ENCODE measurements at regions not wholly inside any gene's neighbourhood (a gene's known extent, or its start where the extent isn't known, plus 50 kb on each side); places are given as distances from the start of the nearest gene placed in this dataset.

DNA sequence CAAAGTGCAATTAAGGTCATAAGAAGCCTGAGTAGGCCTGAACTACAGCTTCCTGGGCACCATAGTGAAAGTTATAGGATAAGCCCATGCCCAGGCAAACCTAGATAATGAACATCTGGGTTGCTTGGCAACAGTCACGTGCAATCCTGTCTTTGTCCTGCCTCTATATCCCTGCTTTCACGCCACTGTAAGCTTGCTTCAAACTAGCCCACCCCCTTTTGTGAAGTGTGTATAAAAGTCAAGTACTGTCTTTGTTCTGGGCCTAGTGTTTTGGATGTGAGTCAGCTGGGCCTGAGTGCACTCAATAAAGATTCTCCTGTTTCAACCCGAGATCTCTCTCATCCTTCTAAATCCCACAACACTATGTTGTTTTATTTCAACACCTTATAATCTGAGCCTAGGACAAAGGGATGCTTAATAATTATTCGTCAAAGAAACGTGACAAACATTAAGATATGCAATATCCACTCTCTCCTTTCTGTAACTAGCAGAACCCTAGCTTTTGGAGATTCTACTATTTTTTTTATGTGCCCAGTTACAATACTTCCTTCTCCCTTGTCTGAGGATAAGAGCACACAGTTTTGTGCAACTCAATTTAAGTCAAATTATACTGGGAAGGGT is 927.8 kb downstream of the SUCLG1 start:
- no peak for DNase-seq
- H3K4me3 ChIP-seq (ENCODE audit: low read length) = no peak overlapping the region
- H3K4me1 ChIP-seq (ENCODE audit: control insufficient read depth, insufficient read depth, low read length) = no peaks in the 10 kb centered on the region
- H3K9me3 ChIP-seq (replicated peaks; ENCODE audit: control insufficient read depth, low read depth, low read length) = no peaks in the 10 kb centered on the region
- no peaks in the 10 kb centered on the region for H3K36me3 ChIP-seq (ENCODE audit: control insufficient read depth, insufficient read depth, low read length)
- H3K27me3 ChIP-seq (ENCODE audit: control insufficient read depth, insufficient read depth, low read length) = no peaks in the 10 kb centered on the region
- no CpG with 5 or more reads among the region's 5 CpGs for WGBS (ENCODE audit: insufficient coverage)
- H3K27ac ChIP-seq (ENCODE audit: low read length) = no peak overlapping the region

DNA sequence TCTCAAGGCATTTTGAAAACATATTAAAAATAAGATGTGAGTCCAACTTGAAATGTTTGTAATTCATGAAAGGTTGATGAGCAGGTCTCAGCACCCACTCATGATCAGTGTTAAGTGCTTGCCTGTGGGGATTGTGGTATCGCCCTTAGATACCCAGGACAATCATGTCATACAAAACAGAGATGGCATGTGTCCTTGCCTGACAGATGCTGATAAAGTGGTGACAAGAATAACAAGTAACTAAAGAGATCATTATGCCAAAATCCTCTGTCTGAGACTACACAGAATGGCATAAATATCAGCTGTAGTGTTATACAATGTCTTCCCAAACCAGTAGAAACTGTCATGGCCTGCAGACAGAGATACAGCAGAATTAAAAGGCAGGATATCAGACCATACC is 930.3 kb downstream of the SUCLG1 start:
- H3K4me1 ChIP-seq (ENCODE audit: control insufficient read depth, insufficient read depth, low read length) = no peaks in the 10 kb centered on the region
- no peaks in the 10 kb centered on the region for H3K27me3 ChIP-seq (ENCODE audit: control insufficient read depth, insufficient read depth, low read length)
- WGBS (ENCODE audit: insufficient coverage) = no CpG with 5 or more reads among the region's 1 CpG
- H3K9me3 ChIP-seq (replicated peaks; ENCODE audit: control insufficient read depth, low read depth, low read length) = no peaks in the 10 kb centered on the region
- H3K36me3 ChIP-seq (ENCODE audit: control insufficient read depth, insufficient read depth, low read length) = no peaks in the 10 kb centered on the region
- no peak overlapping the region for H3K4me3 ChIP-seq (ENCODE audit: low read length)
- no peak overlapping the region for H3K27ac ChIP-seq (ENCODE audit: low read length)
- DNase-seq = no peak

DNA sequence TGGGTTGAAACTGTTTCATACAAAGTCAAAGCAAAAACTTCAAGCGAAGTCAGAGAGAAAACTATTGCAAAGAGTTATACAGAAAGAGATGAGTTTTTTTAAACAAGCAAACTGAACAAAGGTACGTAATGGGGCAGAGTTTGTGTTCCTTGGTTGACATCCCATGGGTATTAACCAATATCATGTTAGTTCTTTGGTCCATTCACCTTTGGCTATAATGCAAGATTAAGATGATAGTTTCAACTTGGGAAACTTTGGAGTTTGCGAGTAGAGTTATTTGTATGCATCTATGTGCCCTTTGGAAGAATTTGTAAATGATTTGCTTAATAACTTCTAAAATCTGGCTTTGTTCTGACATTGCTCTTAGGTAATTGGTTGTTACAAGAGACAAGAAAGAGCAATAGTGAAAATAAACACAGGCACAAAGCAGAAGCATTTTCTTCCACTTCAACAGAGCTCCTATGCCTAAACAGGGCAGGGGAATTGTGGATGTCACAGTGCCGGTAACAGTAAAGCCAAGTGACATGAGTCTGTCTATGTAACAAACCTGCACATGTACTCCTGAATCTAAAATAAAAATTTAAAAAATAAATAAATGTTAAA is 936.1 kb downstream of the SUCLG1 start:
- Histone ChIP-seq H3K4me3 (ENCODE audit: low read length) (no peak overlapping the region), H3K9me3 (replicated peaks; ENCODE audit: control insufficient read depth, low read depth, low read length) (no peaks in the 10 kb centered on the region), H3K36me3 (ENCODE audit: control insufficient read depth, insufficient read depth, low read length) (no peaks in the 10 kb centered on the region), H3K4me1 (ENCODE audit: control insufficient read depth, insufficient read depth, low read length) (no peaks in the 10 kb centered on the region), H3K27ac (ENCODE audit: low read length) (no peak overlapping the region), H3K27me3 (ENCODE audit: control insufficient read depth, insufficient read depth, low read length) (no peaks in the 10 kb centered on the region)
- DNase-seq = no peak
- WGBS (ENCODE audit: insufficient coverage) = 100% methylated on average over 2 of the region's 4 CpGs

DNA sequence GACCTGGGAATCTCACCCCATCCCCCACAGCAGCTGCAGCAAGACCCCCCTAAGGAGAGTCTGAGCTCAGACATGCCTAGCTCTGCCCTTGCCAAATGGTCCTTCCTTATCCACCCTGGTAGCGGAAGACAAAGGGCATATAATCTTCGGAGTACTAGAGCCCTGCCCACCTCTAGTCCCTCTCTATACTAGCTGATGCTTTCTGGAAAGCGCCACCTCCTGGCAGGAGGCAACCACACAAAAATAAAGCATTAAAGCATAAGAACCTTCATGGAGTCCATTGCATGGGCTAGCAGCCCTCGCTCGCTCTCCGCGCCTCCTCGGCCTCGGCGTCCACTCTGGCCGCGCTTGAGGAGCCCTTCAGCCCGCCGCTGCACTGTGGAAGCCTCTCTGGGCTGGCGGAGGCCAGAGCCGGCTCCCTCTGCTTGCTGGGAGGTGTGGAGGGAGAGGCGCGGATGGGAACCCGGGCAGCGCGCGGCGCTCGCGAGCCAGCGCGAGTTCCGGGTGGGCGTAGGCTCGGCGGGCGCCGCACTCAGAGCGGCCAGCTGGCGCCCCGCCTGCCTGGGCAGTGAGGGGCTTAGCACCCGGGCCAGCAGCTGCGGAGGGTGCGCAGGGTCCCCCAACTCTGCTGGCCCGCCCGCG is 941.2 kb downstream of the SUCLG1 start:
- no peaks in the 10 kb centered on the region for H3K9me3 ChIP-seq (replicated peaks; ENCODE audit: control insufficient read depth, low read depth, low read length)
- WGBS (ENCODE audit: insufficient coverage) = 98% methylated on average over 39 of the region's 42 CpGs
- H3K27me3 ChIP-seq (ENCODE audit: control insufficient read depth, insufficient read depth, low read length) = no peaks in the 10 kb centered on the region
- DNase-seq = no peak
- no peak overlapping the region for H3K27ac ChIP-seq (ENCODE audit: low read length)
- H3K36me3 ChIP-seq (ENCODE audit: control insufficient read depth, insufficient read depth, low read length) = no peaks in the 10 kb centered on the region
- no peaks in the 10 kb centered on the region for H3K4me1 ChIP-seq (ENCODE audit: control insufficient read depth, insufficient read depth, low read length)
- no peak overlapping the region for H3K4me3 ChIP-seq (ENCODE audit: low read length)

DNA sequence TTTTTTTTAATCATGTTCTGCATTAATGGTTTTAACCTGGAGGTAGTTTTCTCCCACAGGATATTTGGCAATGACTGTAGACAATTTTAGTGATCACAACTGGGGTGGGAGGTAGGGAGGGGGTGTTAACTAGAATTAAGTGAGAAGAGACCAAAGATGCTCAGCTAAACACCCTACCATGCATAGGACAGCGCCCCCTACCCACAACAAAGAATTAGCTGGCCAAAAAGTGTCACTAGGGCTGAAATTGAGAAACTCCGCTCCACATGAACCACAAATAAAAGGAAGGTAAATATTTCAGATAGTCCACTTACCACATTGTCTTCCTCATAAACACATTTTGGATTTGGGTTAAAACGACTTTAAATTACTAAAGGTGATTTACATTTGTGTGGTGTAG is 942.6 kb downstream of the SUCLG1 start:
- H3K27me3 ChIP-seq (ENCODE audit: control insufficient read depth, insufficient read depth, low read length) = no peaks in the 10 kb centered on the region
- no peaks in the 10 kb centered on the region for H3K4me1 ChIP-seq (ENCODE audit: control insufficient read depth, insufficient read depth, low read length)
- H3K36me3 ChIP-seq (ENCODE audit: control insufficient read depth, insufficient read depth, low read length) = no peaks in the 10 kb centered on the region
- no CpG with 5 or more reads among the region's 3 CpGs for WGBS (ENCODE audit: insufficient coverage)
- no peak for DNase-seq
- no peaks in the 10 kb centered on the region for H3K9me3 ChIP-seq (replicated peaks; ENCODE audit: control insufficient read depth, low read depth, low read length)
- no peak overlapping the region for H3K27ac ChIP-seq (ENCODE audit: low read length)
- no peak overlapping the region for H3K4me3 ChIP-seq (ENCODE audit: low read length)

DNA sequence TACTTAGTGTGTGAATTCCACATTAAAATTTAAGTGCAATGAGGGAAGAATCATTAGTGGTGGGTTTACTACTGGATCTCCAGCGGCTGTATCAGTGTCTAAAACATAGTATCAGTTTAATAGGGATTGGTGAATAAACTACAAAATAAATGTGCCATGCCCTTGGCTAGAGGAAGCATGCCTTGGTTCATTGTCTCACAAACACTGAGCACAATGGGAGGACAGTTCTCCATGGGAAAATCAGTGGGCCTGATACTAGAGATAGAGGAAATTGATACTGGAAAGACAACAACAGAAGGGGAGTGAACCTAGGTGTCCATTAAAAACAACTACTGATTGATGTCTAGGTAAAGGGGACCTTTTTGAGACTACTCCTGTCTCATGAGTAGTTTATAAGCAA is 971.6 kb downstream of the SUCLG1 start:
- no peaks in the 10 kb centered on the region for H3K9me3 ChIP-seq (replicated peaks; ENCODE audit: control insufficient read depth, low read depth, low read length)
- H3K36me3 ChIP-seq (ENCODE audit: control insufficient read depth, insufficient read depth, low read length) = no peaks in the 10 kb centered on the region
- H3K4me3 ChIP-seq (ENCODE audit: low read length) = no peak overlapping the region
- WGBS (ENCODE audit: insufficient coverage) = no CpG with 5 or more reads among the region's 1 CpG
- H3K27ac ChIP-seq (ENCODE audit: low read length) = no peak overlapping the region
- no peaks in the 10 kb centered on the region for H3K27me3 ChIP-seq (ENCODE audit: control insufficient read depth, insufficient read depth, low read length)
- H3K4me1 ChIP-seq (ENCODE audit: control insufficient read depth, insufficient read depth, low read length) = no peaks in the 10 kb centered on the region
- no peak for DNase-seq

DNA sequence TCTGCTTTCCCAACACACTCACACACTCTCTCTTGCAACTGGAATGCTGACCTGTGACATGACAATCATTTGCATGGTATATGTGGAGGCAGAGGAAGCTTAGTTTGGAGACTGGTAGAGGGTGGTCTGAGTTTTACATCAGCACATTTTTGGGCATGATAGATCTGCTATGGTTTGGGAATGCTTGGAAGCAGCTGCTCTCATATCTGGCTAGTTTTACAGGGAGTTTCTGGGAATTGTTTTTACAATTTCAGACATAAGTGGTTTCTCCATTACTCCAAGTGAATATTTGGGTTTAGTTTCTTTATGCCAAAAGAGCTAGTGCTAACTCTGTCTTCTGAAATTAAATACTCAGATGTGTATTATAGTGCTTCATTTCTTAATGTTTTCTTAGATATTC is 977.6 kb downstream of the SUCLG1 start:
- no peak overlapping the region for H3K27ac ChIP-seq (ENCODE audit: low read length)
- DNase-seq = peak; percentile 70
- H3K36me3 ChIP-seq (ENCODE audit: control insufficient read depth, insufficient read depth, low read length) = no peaks in the 10 kb centered on the region
- H3K27me3 ChIP-seq (ENCODE audit: control insufficient read depth, insufficient read depth, low read length) = no peaks in the 10 kb centered on the region
- H3K9me3 ChIP-seq (replicated peaks; ENCODE audit: control insufficient read depth, low read depth, low read length) = no peaks in the 10 kb centered on the region
- peaks cover 2% of the 10 kb centered on the region for H3K4me1 ChIP-seq (ENCODE audit: control insufficient read depth, insufficient read depth, low read length)
- H3K4me3 ChIP-seq (ENCODE audit: low read length) = no peak overlapping the region

DNA sequence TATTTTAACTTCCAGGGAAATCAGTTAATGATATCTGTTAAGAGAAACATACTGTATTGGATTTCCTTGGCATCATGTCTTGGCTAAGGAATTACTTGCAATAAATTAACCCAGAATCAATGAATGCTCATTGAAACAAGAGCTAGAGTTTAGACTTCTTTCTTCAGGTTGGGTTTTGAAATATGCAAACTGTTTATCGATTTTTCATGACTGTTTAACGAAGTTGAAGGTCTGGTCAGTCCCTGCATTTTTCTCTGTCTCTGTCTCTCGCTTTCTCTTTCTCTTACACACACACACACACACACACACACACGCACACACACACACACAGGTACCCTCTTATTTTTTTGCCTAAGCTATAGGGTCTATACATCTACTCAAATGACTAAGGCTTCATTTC is 981.0 kb downstream of the SUCLG1 start:
- WGBS (ENCODE audit: insufficient coverage) = 70% methylated on average over 2 of the region's 4 CpGs
- DNase-seq = no peak
- no peaks in the 10 kb centered on the region for H3K9me3 ChIP-seq (replicated peaks; ENCODE audit: control insufficient read depth, low read depth, low read length)
- H3K4me3 ChIP-seq (ENCODE audit: low read length) = no peak overlapping the region
- H3K27ac ChIP-seq (ENCODE audit: low read length) = no peak overlapping the region
- H3K36me3 ChIP-seq (ENCODE audit: control insufficient read depth, insufficient read depth, low read length) = no peaks in the 10 kb centered on the region
- H3K27me3 ChIP-seq (ENCODE audit: control insufficient read depth, insufficient read depth, low read length) = no peaks in the 10 kb centered on the region
- H3K4me1 ChIP-seq (ENCODE audit: control insufficient read depth, insufficient read depth, low read length) = peaks cover 2% of the 10 kb centered on the region

DNA sequence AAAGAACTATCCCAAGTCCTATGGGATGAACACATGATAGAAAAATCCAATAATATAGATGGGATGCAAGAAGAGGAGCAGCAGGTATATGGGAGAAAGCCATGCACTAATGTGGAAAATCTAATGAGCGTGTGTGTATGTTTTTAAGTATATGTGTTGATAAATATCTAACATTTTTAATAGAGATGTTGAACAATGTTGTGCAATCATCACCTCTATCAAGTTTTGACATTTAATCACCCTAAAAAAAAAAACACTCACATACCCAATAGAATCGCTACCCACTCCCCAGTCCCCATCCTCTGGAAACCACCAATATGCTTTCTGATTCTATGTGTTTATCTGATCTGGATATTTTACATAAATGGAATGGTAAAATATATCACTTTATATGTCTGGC is 983.7 kb downstream of the SUCLG1 start:
- Histone ChIP-seq H3K27me3 (ENCODE audit: control insufficient read depth, insufficient read depth, low read length) (no peaks in the 10 kb centered on the region), H3K4me3 (ENCODE audit: low read length) (no peak overlapping the region), H3K36me3 (ENCODE audit: control insufficient read depth, insufficient read depth, low read length) (no peaks in the 10 kb centered on the region), H3K4me1 (ENCODE audit: control insufficient read depth, insufficient read depth, low read length) (no peaks in the 10 kb centered on the region), H3K27ac (ENCODE audit: low read length) (no peak overlapping the region), H3K9me3 (replicated peaks; ENCODE audit: control insufficient read depth, low read depth, low read length) (no peaks in the 10 kb centered on the region)
- DNase-seq = no peak
- no CpG with 5 or more reads among the region's 2 CpGs for WGBS (ENCODE audit: insufficient coverage)

DNA sequence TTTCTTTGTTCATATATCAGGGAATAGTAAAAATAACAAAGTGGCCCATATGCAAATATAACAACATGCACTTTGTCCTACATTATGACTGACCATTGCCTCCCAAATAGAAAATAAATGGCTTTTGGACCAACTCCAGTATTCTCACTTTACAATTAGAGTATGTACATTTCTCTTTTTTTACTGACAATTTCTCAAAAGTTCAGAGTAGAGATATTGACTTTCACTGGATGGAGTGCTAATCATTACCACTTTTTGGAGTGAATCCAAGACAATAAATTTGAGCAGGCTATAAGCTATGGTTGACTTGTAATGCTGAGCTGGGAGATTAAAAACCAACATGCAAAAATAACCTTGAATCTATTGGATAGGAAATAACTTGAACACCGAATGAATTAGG is 987.4 kb downstream of the SUCLG1 start:
- peak; percentile 14 for DNase-seq
- Histone ChIP-seq H3K27me3 (ENCODE audit: control insufficient read depth, insufficient read depth, low read length) (no peaks in the 10 kb centered on the region), H3K27ac (ENCODE audit: low read length) (no peak overlapping the region), H3K4me3 (ENCODE audit: low read length) (no peak overlapping the region), H3K9me3 (replicated peaks; ENCODE audit: control insufficient read depth, low read depth, low read length) (no peaks in the 10 kb centered on the region), H3K4me1 (ENCODE audit: control insufficient read depth, insufficient read depth, low read length) (no peaks in the 10 kb centered on the region), H3K36me3 (ENCODE audit: control insufficient read depth, insufficient read depth, low read length) (no peaks in the 10 kb centered on the region)
- no CpG with 5 or more reads among the region's 1 CpG for WGBS (ENCODE audit: insufficient coverage)
